Colonic mucosa (tissue), 4 donors: ENCODE measurements at regions not wholly inside any gene's neighbourhood (a gene's known extent, or its start where the extent isn't known, plus 50 kb on each side); places are given as distances from the start of the nearest gene placed in this dataset.

Source experiments
- DNase-seq: peaks from one replicate; pipeline ENCODE4 v3.0.0-alpha.2; 2020
- H3K27ac ChIP-seq: fragments of 200-600 bp; one replicate; pipeline ENCODE4 v1.8.0; 2021
- H3K27me3 ChIP-seq: fragments of 200-600 bp; one replicate; pipeline ENCODE4 v1.8.0; 2021
- H3K36me3 ChIP-seq: fragments of 200-600 bp; one replicate; pipeline ENCODE4 v1.8.0; 2021
- H3K4me1 ChIP-seq: fragments of 200-600 bp; one replicate; pipeline ENCODE4 v1.8.0; 2021; ENCODE audit warnings: mild to moderate bottlenecking
- H3K4me3 ChIP-seq: fragments of 200-600 bp; one replicate; pipeline ENCODE4 v1.8.0; 2021
- H3K9ac ChIP-seq, 2 donors: one replicate each; pipeline ENCODE4 v1.7.0; 2013; ENCODE audit warnings: control low read depth in 2 of 2, low read depth in 2 of 2, low read length in 2 of 2
- H3K9me3 ChIP-seq: fragments of 200-600 bp; one replicate; pipeline ENCODE4 v1.8.0; 2021
- CTCF ChIP-seq: fragments of 200-600 bp; IDR thresholded peaks from one replicate; pipeline ENCODE4 v1.8.0; 2022; ENCODE audit warnings: antibody characterized with exemption, mild to moderate bottlenecking
- intact Hi-C: fragments of 100-400 bp; cut with DNase I; formaldehyde crosslinking; loops from one replicate; pipeline ENCODE4 v1.14.1; 2022
- donor health status: healthy.
- donor health status: DM: no; HTN: no; CAD: no.
- donor health status: DM: no; HTN: no; CAD: no.

GRCh38 chr1:195550071-195550862, 1058.0 kb downstream of the KCNT2 start:
- H3K4me3 ChIP-seq: no peak overlapping the region
- H3K27ac ChIP-seq: no peak overlapping the region
- H3K9ac ChIP-seq: no peak overlapping the region
- no peak for TF ChIP-seq CTCF
- no peaks in the 10 kb centered on the region for H3K36me3 ChIP-seq
- H3K4me1 ChIP-seq: no peaks in the 10 kb centered on the region
- no peaks in the 10 kb centered on the region for H3K9me3 ChIP-seq
- intact Hi-C loops: no loop called here
- DNase-seq: peak; percentile 57
- H3K27me3 ChIP-seq: no peaks in the 10 kb centered on the region

- H3K9ac ChIP-seq: no peak overlapping the region
- H3K27me3 ChIP-seq: no peaks in the 10 kb centered on the region
- no peak for TF ChIP-seq CTCF
- intact Hi-C loops: no loop called here
- no peak for DNase-seq
- no peaks in the 10 kb centered on the region for H3K36me3 ChIP-seq
- no peak overlapping the region for H3K4me3 ChIP-seq
- no peak overlapping the region for H3K27ac ChIP-seq
- H3K9me3 ChIP-seq: no peaks in the 10 kb centered on the region
- no peaks in the 10 kb centered on the region for H3K4me1 ChIP-seq
Measured at GRCh38 chr1:195530961-195531360, 1077.3 kb downstream of the KCNT2 start.

GRCh38 chr1:195529881-195530280, 1078.4 kb downstream of the KCNT2 start:
- no peak for DNase-seq
- Histone ChIP-seq H3K9ac (no peak overlapping the region), H3K9me3 (no peaks in the 10 kb centered on the region), H3K27ac (no peak overlapping the region), H3K36me3 (no peaks in the 10 kb centered on the region), H3K4me1 (no peaks in the 10 kb centered on the region), H3K27me3 (no peaks in the 10 kb centered on the region), H3K4me3 (no peak overlapping the region)
- TF ChIP-seq CTCF: no peak
- intact Hi-C loops: no loop called here

DNA sequence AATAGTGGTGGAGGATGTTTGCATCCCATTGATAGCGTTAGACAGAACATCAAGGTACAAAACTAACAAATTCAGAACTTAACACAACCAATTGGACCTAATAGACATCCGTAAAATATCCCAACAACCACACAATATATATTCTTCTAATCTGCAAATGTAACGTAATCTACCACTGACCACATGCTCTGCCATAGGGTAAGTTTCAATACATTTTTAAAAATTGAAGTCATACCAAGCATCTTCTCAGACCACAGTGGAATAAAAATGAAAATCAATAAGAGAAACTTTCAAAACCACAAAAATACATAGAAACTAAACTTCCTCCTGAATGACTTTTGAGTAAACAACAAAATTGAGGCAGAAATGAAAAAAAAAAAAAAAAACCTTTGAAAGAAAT, 1087.5 kb downstream of the KCNT2 start:
- Histone ChIP-seq H3K4me3 (no peak overlapping the region), H3K27ac (no peak overlapping the region), H3K27me3 (no peaks in the 10 kb centered on the region), H3K9me3 (no peaks in the 10 kb centered on the region), H3K36me3 (no peaks in the 10 kb centered on the region), H3K4me1 (no peaks in the 10 kb centered on the region), H3K9ac (no peak overlapping the region)
- intact Hi-C loops: no loop called here
- no peak for TF ChIP-seq CTCF
- DNase-seq: no peak

GRCh38 chr1:195516036-195516435, 1092.2 kb downstream of the KCNT2 start:
- DNase-seq: no peak
- Histone ChIP-seq H3K4me1 (no peaks in the 10 kb centered on the region), H3K9me3 (no peaks in the 10 kb centered on the region), H3K36me3 (no peaks in the 10 kb centered on the region), H3K27me3 (no peaks in the 10 kb centered on the region), H3K27ac (no peak overlapping the region), H3K4me3 (no peak overlapping the region), H3K9ac (no peak overlapping the region)
- no peak for TF ChIP-seq CTCF
- intact Hi-C loops: no loop called here
